HCT116 (cell line): ENCODE measurements at regions not wholly inside any gene's neighbourhood (a gene's known extent, or its start where the extent isn't known, plus 50 kb on each side); places are given as distances from the start of the nearest gene placed in this dataset.
"Not testable (repeated sequence)": the region's sequence is repeated elsewhere in the genome, so short reads cannot be mapped to it uniquely, and the experiment has no call there.

Experiments used
- ATAC-seq: fragments of 200-7000 bp; cut with Tn5 transposase; 2 replicates; pipeline ENCODE4 v1.9.1; 2020; ENCODE audit warnings: mild to moderate bottlenecking, moderate library complexity
- BruUV-seq: library from RNA; stranded (reverse); fragments of 400-500 nt; replicated peaks from 2 replicates; lab custom pipeline; 2021; lab: Mats Ljungman, UMichigan
- CTCF ChIA-PET: fragments of 300-600 bp; sonication (Branson Sonifier 250); formaldehyde crosslinking; loops from one replicate; lab custom pipeline; 2021; ENCODE audit warnings: antibody characterized with exemption; lab: Charles Lee
- POLR2A ChIA-PET: fragments of 300-600, 350-600 bp; sonication (Branson Sonifier 250); formaldehyde crosslinking; loops from one replicate; lab custom pipeline; 2021; ENCODE audit warnings: antibody characterized with exemption; lab: Charles Lee
- RAD21 ChIA-PET, 2 experiments: fragments of 300-600 bp; sonication (Branson Sonifier 250); formaldehyde crosslinking; loops; one replicate each; lab custom pipeline; 2023; ENCODE audit warnings: low total read pairs in 2 of 2; ENCODE audit not compliant: uncharacterized antibody in 2 of 2, unreplicated experiment in 2 of 2, low non-redundant PET in 1 of 2; lab: Charles Lee
- DNase-seq: peaks from one replicate; pipeline ENCODE4 v3.0.0-alpha.2; 2010; ENCODE audit warnings: low read depth, low spot score
- H2AFZ ChIP-seq: fragments of 200-600 bp; shearing (Covaris generic), sonication (generic); 2 replicates; pipeline ENCODE4 v1.6.1; 2017; ENCODE audit warnings: low read depth, mixed run types, mixed read lengths, antibody characterized with exemption, low read length; ENCODE audit not compliant: poor library complexity, severe bottlenecking
- H3K27ac ChIP-seq: 2 replicates; pipeline ENCODE4 v1.5.1; 2012; ENCODE audit warnings: low read depth, low read length
- H3K27me3 ChIP-seq: fragments of 200-600 bp; sonication (generic); 2 replicates; pipeline ENCODE4 v1.6.1; 2016; ENCODE audit warnings: mixed run types, low read length, mixed read lengths; ENCODE audit not compliant: insufficient read depth
- H3K36me3 ChIP-seq, 2 experiments: fragments of 200-500 bp in 1 of 2; fragments of 200-600 bp in 1 of 2; sonication (Bioruptor generic) in 1 of 2; sonication (generic) in 1 of 2; 2 replicates each; pipeline versions ENCODE4 v1.5.1 to v1.6.1; 2014 to 2016; ENCODE audit warnings: low read length in 2 of 2, inconsistent platforms in 1 of 2, mixed read lengths in 1 of 2, mixed run types in 1 of 2; ENCODE audit not compliant: insufficient read depth in 2 of 2, control insufficient read depth in 1 of 2
- H3K4me1 ChIP-seq, 2 experiments: fragments of 200-600 bp in 1 of 2; sonication (generic) in 1 of 2; 2 replicates each; pipeline versions ENCODE4 v1.5.1 to v1.6.1; 2012 to 2017; ENCODE audit warnings: low read length in 2 of 2, inconsistent platforms in 1 of 2, mild to moderate bottlenecking in 1 of 2, mixed read lengths in 1 of 2, mixed run types in 1 of 2, moderate library complexity in 1 of 2; ENCODE audit not compliant: insufficient read depth in 2 of 2, control insufficient read depth in 1 of 2
- H3K4me2 ChIP-seq: fragments of 200-600 bp; sonication (generic); 2 replicates; pipeline ENCODE4 v1.6.1; 2017; ENCODE audit warnings: mixed run types, low read length, mixed read lengths
- H3K4me3 ChIP-seq, 2 experiments: fragments of 200-600 bp in 1 of 2; sonication (generic) in 1 of 2; replicated peaks in 1 of 2; 2 replicates each; pipeline ENCODE4 v1.5.1; 2011 to 2016; ENCODE audit warnings: low read length in 2 of 2, control low read depth in 1 of 2, low read depth in 1 of 2, mild to moderate bottlenecking in 1 of 2, mixed read lengths in 1 of 2, mixed run types in 1 of 2
- H3K79me2 ChIP-seq: fragments of 200-600 bp; sonication (generic); 2 replicates; pipeline ENCODE4 v1.6.1; 2017; ENCODE audit warnings: mild to moderate bottlenecking, mixed run types, low read length, moderate library complexity, mixed read lengths; ENCODE audit not compliant: insufficient read depth
- H3K9ac ChIP-seq: fragments of 200-600 bp; sonication (generic); 2 replicates; pipeline ENCODE4 v1.6.1; 2016; ENCODE audit warnings: low read length, mixed read lengths
- H3K9me2 ChIP-seq: fragments of 200-600 bp; sonication (generic), shearing (Covaris generic); 2 replicates; pipeline ENCODE4 v1.6.1; 2017; ENCODE audit warnings: mixed run types, mild to moderate bottlenecking, moderate library complexity; ENCODE audit not compliant: insufficient read depth
- H3K9me3 ChIP-seq, 2 experiments: fragments of 200-500 bp in 1 of 2; fragments of 200-600 bp in 1 of 2; sonication (Bioruptor generic) in 1 of 2; sonication (generic) in 1 of 2; 2 replicates each; pipeline ENCODE4 v1.6.1; 2014 to 2017; ENCODE audit warnings: low read length in 2 of 2, mixed read lengths in 2 of 2, inconsistent platforms in 1 of 2, low read depth in 1 of 2, mild to moderate bottlenecking in 1 of 2, mixed run types in 1 of 2, moderate library complexity in 1 of 2; ENCODE audit not compliant: control insufficient read depth in 1 of 2, insufficient read depth in 1 of 2
- H4K20me1 ChIP-seq: fragments of 200-600 bp; sonication (generic), shearing (Covaris generic); 2 replicates; pipeline ENCODE4 v1.6.1; 2017; ENCODE audit warnings: mixed run types, mild to moderate bottlenecking, moderate library complexity; ENCODE audit not compliant: insufficient read depth
- REST ChIP-seq: IDR thresholded peaks from 2 replicates; pipeline ENCODE4 v1.6.1; 2012; ENCODE audit warnings: low read depth
- intact Hi-C: fragments of 100-400 bp; cut with micrococcal nuclease; formaldehyde crosslinking; loops from 2 replicates; pipeline ENCODE4 v1.10.0; 2022

GRCh38 chr7:68725843-68726785 lies 872.2 kb upstream of the AUTS2 start (continued):
- TF ChIP-seq REST = no peak

- RAD21 ChIA-PET, ATAC-seq, BruUV-seq, H3K4me1 ChIP-seq, H3K27ac ChIP-seq, CTCF ChIA-PET, H3K9me2 ChIP-seq, H3K79me2 ChIP-seq, H4K20me1 ChIP-seq, intact Hi-C loops, POLR2A ChIA-PET, DNase-seq, H3K27me3 ChIP-seq, H3K36me3 ChIP-seq, H3K4me3 ChIP-seq, H3K9ac ChIP-seq, H2AFZ ChIP-seq, H3K4me2 ChIP-seq: not testable (repeated sequence)
- H3K9me3 ChIP-seq = peaks cover 0 to 11% of the 10 kb centered on the region in 2 experiments; a peak in 2 of 4 replicates
Observed at GRCh38 chr7:68728720-68729119, 869.6 kb upstream of the AUTS2 start.
